SU-DHL-6 (cell line): ENCODE measurements at regions not wholly inside any gene's neighbourhood (a gene's known extent, or its start where the extent isn't known, plus 50 kb on each side); places are given as distances from the start of the nearest gene placed in this dataset.

Experiments used
- EZH2phosphoT487 ChIP-seq: fragments of 200-600 bp; sonication (generic), shearing (Covaris generic); conservative IDR thresholded peaks from 2 replicates; pipeline ENCODE4 v1.6.1; 2018; ENCODE audit warnings: mild to moderate bottlenecking, antibody characterized with exemption, low read length, moderate library complexity, mixed read lengths
- TF ChIP-seq, protein P1 (sequence below): fragments of 200-600 bp; sonication (generic); IDR thresholded peaks from one replicate; pipeline ENCODE4 v1.5.1; 2017; ENCODE audit warnings: antibody characterized with exemption, mild to moderate bottlenecking, low read length, moderate library complexity; ENCODE audit not compliant: insufficient read depth, poor library complexity, severe bottlenecking

DNA sequence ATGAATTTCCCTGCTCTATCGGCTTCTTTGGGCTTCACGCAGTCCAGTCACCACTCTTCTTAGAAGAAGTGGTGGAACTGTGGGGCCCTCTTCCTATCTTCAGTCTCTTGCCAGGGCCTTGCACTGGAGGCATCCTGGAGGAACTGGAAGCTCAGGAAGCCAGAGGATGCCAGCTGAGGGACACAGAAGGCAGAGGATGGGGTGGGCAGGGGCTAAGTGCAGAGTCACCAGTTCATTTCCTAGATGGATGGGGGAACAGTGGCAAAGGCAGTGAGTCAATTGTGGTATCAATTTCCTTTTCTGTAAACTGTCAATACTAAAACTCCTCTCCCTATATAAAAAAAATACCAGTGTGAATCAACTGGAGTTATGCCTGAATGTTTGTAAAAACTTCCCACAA lies 419.7 kb downstream of the KLF12 start:
- TF ChIP-seq, protein P1, sequence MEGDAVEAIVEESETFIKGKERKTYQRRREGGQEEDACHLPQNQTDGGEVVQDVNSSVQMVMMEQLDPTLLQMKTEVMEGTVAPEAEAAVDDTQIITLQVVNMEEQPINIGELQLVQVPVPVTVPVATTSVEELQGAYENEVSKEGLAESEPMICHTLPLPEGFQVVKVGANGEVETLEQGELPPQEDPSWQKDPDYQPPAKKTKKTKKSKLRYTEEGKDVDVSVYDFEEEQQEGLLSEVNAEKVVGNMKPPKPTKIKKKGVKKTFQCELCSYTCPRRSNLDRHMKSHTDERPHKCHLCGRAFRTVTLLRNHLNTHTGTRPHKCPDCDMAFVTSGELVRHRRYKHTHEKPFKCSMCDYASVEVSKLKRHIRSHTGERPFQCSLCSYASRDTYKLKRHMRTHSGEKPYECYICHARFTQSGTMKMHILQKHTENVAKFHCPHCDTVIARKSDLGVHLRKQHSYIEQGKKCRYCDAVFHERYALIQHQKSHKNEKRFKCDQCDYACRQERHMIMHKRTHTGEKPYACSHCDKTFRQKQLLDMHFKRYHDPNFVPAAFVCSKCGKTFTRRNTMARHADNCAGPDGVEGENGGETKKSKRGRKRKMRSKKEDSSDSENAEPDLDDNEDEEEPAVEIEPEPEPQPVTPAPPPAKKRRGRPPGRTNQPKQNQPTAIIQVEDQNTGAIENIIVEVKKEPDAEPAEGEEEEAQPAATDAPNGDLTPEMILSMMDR: no peak
- no peak for TF ChIP-seq EZH2phosphoT487
